ENCODE measurements at regions not wholly inside any gene's neighbourhood (a gene's known extent, or its start where the extent isn't known, plus 50 kb on each side); places are given as distances from the start of the nearest gene placed in this dataset.

DNA sequence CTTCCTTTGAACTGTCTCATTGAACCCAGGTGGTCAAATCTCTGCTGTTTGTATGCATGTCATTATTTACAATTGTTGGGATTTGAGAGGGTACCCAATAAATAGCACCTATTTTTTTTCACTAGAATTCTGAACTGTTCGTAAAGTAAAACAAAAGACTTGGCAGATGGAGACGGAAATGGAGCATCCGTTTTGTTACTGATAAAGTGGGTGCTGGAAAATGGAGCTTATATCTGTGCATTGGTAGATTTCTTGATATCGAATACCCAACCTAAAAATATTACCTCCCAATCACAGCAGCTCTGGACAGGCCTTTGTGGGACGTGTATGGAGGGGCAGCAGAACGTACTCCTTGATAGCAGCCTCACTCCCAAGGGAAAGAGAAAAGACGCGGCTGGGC lies 224.4 kb downstream of the C12orf75 start:
- DNase-seq (no peak), ATAC-seq (no peak)
- intact Hi-C loops (cut with micrococcal nuclease): no loop called here
- Histone ChIP-seq H3K4me3 (ENCODE audit: low read length) (no peak overlapping the region), H3K27ac (ENCODE audit: low read length) (no peak overlapping the region), H3K4me1 (ENCODE audit: control insufficient read depth, insufficient read depth, low read length) (no peaks in the 10 kb centered on the region), H3K27me3 (ENCODE audit: control insufficient read depth, insufficient read depth, low read length) (no peaks in the 10 kb centered on the region), H3K36me3 (ENCODE audit: control insufficient read depth, insufficient read depth, low read length) (no peaks in the 10 kb centered on the region), H3K9me3 (ENCODE audit: control insufficient read depth, insufficient read depth, low read length) (no peaks in the 10 kb centered on the region)
- Mint-ChIP-seq H3K9me3 (no peaks in the 10 kb centered on the region), H3K36me3 (no peaks in the 10 kb centered on the region), H3K4me1 (no peaks in the 10 kb centered on the region), H3K27me3 (ENCODE audit: low read depth in 2 of 2) (no peaks in the 10 kb centered on the region), H3K27ac (no peak overlapping the region), H3K4me3 (no peak overlapping the region)
- WGBS (ENCODE audit: insufficient coverage): 69% methylated on average over 2 of the region's 8 CpGs
- TF ChIP-seq, protein P1, sequence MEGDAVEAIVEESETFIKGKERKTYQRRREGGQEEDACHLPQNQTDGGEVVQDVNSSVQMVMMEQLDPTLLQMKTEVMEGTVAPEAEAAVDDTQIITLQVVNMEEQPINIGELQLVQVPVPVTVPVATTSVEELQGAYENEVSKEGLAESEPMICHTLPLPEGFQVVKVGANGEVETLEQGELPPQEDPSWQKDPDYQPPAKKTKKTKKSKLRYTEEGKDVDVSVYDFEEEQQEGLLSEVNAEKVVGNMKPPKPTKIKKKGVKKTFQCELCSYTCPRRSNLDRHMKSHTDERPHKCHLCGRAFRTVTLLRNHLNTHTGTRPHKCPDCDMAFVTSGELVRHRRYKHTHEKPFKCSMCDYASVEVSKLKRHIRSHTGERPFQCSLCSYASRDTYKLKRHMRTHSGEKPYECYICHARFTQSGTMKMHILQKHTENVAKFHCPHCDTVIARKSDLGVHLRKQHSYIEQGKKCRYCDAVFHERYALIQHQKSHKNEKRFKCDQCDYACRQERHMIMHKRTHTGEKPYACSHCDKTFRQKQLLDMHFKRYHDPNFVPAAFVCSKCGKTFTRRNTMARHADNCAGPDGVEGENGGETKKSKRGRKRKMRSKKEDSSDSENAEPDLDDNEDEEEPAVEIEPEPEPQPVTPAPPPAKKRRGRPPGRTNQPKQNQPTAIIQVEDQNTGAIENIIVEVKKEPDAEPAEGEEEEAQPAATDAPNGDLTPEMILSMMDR (IDR thresholded peaks at IDR 0.05): no peak

DNA sequence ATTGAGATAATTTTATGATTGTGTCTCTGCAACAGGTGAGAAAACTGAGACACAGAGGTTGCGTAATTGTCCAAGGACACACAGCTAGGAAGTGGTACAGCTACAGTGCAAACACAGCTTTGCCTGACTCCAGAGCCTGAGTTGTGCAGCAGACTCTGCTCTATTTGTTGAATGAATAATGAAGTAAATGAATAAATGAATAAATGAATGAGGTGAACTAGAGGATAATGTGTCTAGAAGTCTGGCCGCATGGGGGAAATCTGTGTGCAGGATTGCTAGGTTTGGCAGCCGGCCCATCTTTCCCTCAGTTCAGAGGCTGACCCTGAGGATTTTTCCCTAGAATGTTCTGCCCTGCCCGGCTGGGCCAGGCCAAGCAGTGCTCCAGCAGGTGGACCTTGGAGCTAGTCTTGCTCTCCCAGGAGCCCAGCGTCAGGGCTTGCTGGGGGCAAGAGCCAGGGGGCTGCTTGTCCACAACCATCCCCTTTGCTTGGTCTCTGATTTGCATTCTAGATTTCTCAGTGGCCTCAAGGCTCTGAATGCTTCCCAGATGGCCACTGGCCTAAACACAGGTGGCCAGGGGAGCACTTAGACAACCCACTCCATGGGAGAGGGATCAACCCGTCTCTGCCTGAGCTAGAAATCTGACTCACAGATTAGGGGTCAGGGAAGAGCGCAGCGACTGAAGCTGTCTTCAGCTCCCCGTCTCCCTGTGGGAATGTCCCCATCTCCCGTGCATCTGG lies 225.2 kb downstream of the C12orf75 start:
- no peak overlapping the region for H3K27ac ChIP-seq (ENCODE audit: low read length)
- Mint-ChIP-seq H3K27ac (no peak overlapping the region), H3K27me3 (ENCODE audit: low read depth in 2 of 2) (no peaks in the 10 kb centered on the region), H3K9me3 (no peaks in the 10 kb centered on the region), H3K4me1 (no peaks in the 10 kb centered on the region), H3K36me3 (no peaks in the 10 kb centered on the region), H3K4me3 (no peak overlapping the region)
- H3K27me3 ChIP-seq (ENCODE audit: control insufficient read depth, insufficient read depth, low read length): no peaks in the 10 kb centered on the region
- WGBS (ENCODE audit: insufficient coverage): 92% methylated on average over 10 of the region's 10 CpGs
- TF ChIP-seq, protein P1 (IDR thresholded peaks at IDR 0.05): no peak
- no peaks in the 10 kb centered on the region for H3K9me3 ChIP-seq (ENCODE audit: control insufficient read depth, insufficient read depth, low read length)
- H3K4me1 ChIP-seq (ENCODE audit: control insufficient read depth, insufficient read depth, low read length): no peaks in the 10 kb centered on the region
- H3K36me3 ChIP-seq (ENCODE audit: control insufficient read depth, insufficient read depth, low read length): no peaks in the 10 kb centered on the region
- intact Hi-C loops (cut with micrococcal nuclease): no loop called here
- no peak overlapping the region for H3K4me3 ChIP-seq (ENCODE audit: low read length)
- ATAC-seq (no peak), DNase-seq (no peak)

DNA sequence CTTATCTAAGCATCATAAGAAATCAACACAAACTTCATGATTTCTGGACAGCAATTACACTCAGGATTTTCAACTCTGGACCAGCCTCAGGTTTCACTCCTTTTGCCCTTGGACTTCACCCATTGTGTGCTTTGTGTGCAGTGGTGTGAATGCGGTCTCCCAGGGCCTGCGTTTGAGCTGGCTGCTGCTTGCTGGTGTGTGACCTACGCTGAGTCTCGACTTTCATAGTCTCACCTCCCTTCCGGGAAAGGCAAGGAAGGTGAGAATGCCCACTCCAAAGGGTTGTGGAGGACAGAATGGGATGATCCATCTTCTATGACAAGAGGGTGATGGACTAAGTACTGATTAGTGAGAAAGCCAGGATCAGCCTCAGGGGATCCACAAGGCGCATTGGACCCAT lies 228.8 kb downstream of the C12orf75 start:
- Mint-ChIP-seq H3K4me3 (no peak overlapping the region), H3K27ac (no peak overlapping the region), H3K4me1 (no peaks in the 10 kb centered on the region), H3K9me3 (no peaks in the 10 kb centered on the region), H3K27me3 (ENCODE audit: low read depth in 2 of 2) (no peaks in the 10 kb centered on the region), H3K36me3 (no peaks in the 10 kb centered on the region)
- WGBS (ENCODE audit: insufficient coverage): 89% methylated on average over 6 of the region's 6 CpGs
- H3K9me3 ChIP-seq (ENCODE audit: control insufficient read depth, insufficient read depth, low read length): no peaks in the 10 kb centered on the region
- H3K4me1 ChIP-seq (ENCODE audit: control insufficient read depth, insufficient read depth, low read length): no peaks in the 10 kb centered on the region
- no peak overlapping the region for H3K27ac ChIP-seq (ENCODE audit: low read length)
- intact Hi-C loops (cut with micrococcal nuclease): no loop called here
- no peaks in the 10 kb centered on the region for H3K27me3 ChIP-seq (ENCODE audit: control insufficient read depth, insufficient read depth, low read length)
- DNase-seq: no peak
- no peak overlapping the region for H3K4me3 ChIP-seq (ENCODE audit: low read length)
- no peak for ATAC-seq
- TF ChIP-seq, protein P1 (IDR thresholded peaks at IDR 0.05): no peak
- H3K36me3 ChIP-seq (ENCODE audit: control insufficient read depth, insufficient read depth, low read length): no peaks in the 10 kb centered on the region

Data from natural killer cell (primary cell).